ENCODE measurements at regions not wholly inside any gene's neighbourhood (a gene's known extent, or its start where the extent isn't known, plus 50 kb on each side); places are given as distances from the start of the nearest gene placed in this dataset.
"Not testable (repeated sequence)": the region's sequence is repeated elsewhere in the genome, so short reads cannot be mapped to it uniquely, and the experiment has no call there.

DNA sequence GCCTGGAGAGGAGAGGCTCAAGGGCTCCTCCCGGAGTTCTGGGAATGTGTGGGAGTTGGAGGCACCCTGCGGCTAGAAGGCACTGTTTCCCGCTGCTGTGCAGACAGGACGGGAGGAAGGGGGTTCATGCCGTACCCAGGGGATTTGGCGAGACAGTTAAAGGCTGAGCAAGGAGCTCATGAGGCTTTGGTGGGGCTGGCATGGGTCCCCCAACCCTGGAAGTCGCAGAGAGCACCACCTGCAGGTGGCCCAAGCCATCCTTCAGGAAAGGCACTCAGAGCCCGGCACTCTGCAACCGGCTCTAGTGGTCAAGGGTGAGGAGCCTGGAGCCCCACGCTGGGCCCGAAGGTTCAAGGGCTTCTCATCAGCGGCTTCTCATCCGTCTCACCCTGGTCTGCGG is 138.2 kb downstream of the NPIPB11 start:
- H3K9me3 Mint-ChIP-seq; H3K4me3 ChIP-seq (replicated peaks in 1 of 3; ENCODE audit: low read depth in 2 of 3, low read length in 3 of 3); H3K27me3 ChIP-seq (ENCODE audit: control insufficient read depth in 2 of 2, insufficient read depth in 2 of 2, low read length in 2 of 2); H3K4me3 Mint-ChIP-seq; H3K9me3 ChIP-seq (replicated peaks in 1 of 2; ENCODE audit: control insufficient read depth in 1 of 2, insufficient read depth in 1 of 2, low read length in 2 of 2); H3K27ac ChIP-seq (ENCODE audit: low read depth in 1 of 2, low read length in 2 of 2); H3K4me2 ChIP-seq (replicated peaks; ENCODE audit: extremely low read depth, low read length, poor library complexity, severe bottlenecking); H4K20me1 ChIP-seq (ENCODE audit: insufficient read depth, low read length); intact Hi-C loops (cut with micrococcal nuclease); H3K9ac ChIP-seq (ENCODE audit: insufficient read depth, low read length, poor library complexity, severe bottlenecking); H3K4me1 ChIP-seq (ENCODE audit: control insufficient read depth in 1 of 2, insufficient read depth in 2 of 2, low read length in 2 of 2); DNase-seq; H2AFZ ChIP-seq (ENCODE audit: insufficient read depth, low read depth, low read length, poor library complexity, severe bottlenecking); H3K79me2 ChIP-seq (ENCODE audit: insufficient read depth, low read length); H3K27me3 Mint-ChIP-seq (ENCODE audit: low read depth in 3 of 3); H3K36me3 ChIP-seq (replicated peaks in 1 of 2; ENCODE audit: control insufficient read depth in 1 of 2, insufficient read depth in 2 of 2, low read length in 2 of 2): not testable (repeated sequence)
- peaks cover 26% of the 10 kb centered on the region for H3K4me1 Mint-ChIP-seq
- peak overlapping the region in 2 of 7 donors; percentile 26 for H3K27ac Mint-ChIP-seq
- WGBS (ENCODE audit: insufficient coverage): over 99% methylated on average over 12 of the region's 14 CpGs
- H3K36me3 Mint-ChIP-seq: peaks cover 8 to 14% of the 10 kb centered on the region in 2 donors

- H2AFZ ChIP-seq (ENCODE audit: insufficient read depth, low read depth, low read length, poor library complexity, severe bottlenecking); H3K4me1 ChIP-seq (ENCODE audit: control insufficient read depth in 1 of 2, insufficient read depth in 2 of 2, low read length in 2 of 2); H3K79me2 ChIP-seq (ENCODE audit: insufficient read depth, low read length); H3K9me3 ChIP-seq (replicated peaks in 1 of 2; ENCODE audit: control insufficient read depth in 1 of 2, insufficient read depth in 1 of 2, low read length in 2 of 2); H3K4me3 ChIP-seq (replicated peaks in 1 of 3; ENCODE audit: low read depth in 2 of 3, low read length in 3 of 3); DNase-seq; H3K27me3 ChIP-seq (ENCODE audit: control insufficient read depth in 2 of 2, insufficient read depth in 2 of 2, low read length in 2 of 2); intact Hi-C loops (cut with micrococcal nuclease); H4K20me1 ChIP-seq (ENCODE audit: insufficient read depth, low read length); H3K9me3 Mint-ChIP-seq; H3K27me3 Mint-ChIP-seq (ENCODE audit: low read depth in 3 of 3); H3K36me3 ChIP-seq (replicated peaks in 1 of 2; ENCODE audit: control insufficient read depth in 1 of 2, insufficient read depth in 2 of 2, low read length in 2 of 2); H3K27ac ChIP-seq (ENCODE audit: low read depth in 1 of 2, low read length in 2 of 2); H3K4me2 ChIP-seq (replicated peaks; ENCODE audit: extremely low read depth, low read length, poor library complexity, severe bottlenecking); H3K4me3 Mint-ChIP-seq; H3K9ac ChIP-seq (ENCODE audit: insufficient read depth, low read length, poor library complexity, severe bottlenecking): not testable (repeated sequence)
- Mint-ChIP-seq H3K4me1 (peaks cover 26% of the 10 kb centered on the region), H3K36me3 (peaks cover 8 to 14% of the 10 kb centered on the region in 2 donors), H3K27ac (peak overlapping the region in 4 of 7 donors; percentile 26 to 73 (median 50))
- 100% methylated on average over 1 of the region's 6 CpGs for WGBS (ENCODE audit: insufficient coverage)
Observed at GRCh38 chr16:29267891-29268290, 138.6 kb downstream of the NPIPB11 start.

- H3K9ac ChIP-seq (ENCODE audit: insufficient read depth, low read length, poor library complexity, severe bottlenecking); H3K4me1 ChIP-seq (ENCODE audit: control insufficient read depth in 1 of 2, insufficient read depth in 2 of 2, low read length in 2 of 2); H3K4me3 ChIP-seq (replicated peaks in 1 of 3; ENCODE audit: low read depth in 2 of 3, low read length in 3 of 3); H2AFZ ChIP-seq (ENCODE audit: insufficient read depth, low read depth, low read length, poor library complexity, severe bottlenecking); DNase-seq; H3K27me3 Mint-ChIP-seq (ENCODE audit: low read depth in 3 of 3); H4K20me1 ChIP-seq (ENCODE audit: insufficient read depth, low read length); H3K9me3 ChIP-seq (replicated peaks in 1 of 2; ENCODE audit: control insufficient read depth in 1 of 2, insufficient read depth in 1 of 2, low read length in 2 of 2); H3K9me3 Mint-ChIP-seq; H3K79me2 ChIP-seq (ENCODE audit: insufficient read depth, low read length); H3K4me3 Mint-ChIP-seq; intact Hi-C loops (cut with micrococcal nuclease); H3K4me2 ChIP-seq (replicated peaks; ENCODE audit: extremely low read depth, low read length, poor library complexity, severe bottlenecking); H3K27me3 ChIP-seq (ENCODE audit: control insufficient read depth in 2 of 2, insufficient read depth in 2 of 2, low read length in 2 of 2); H3K27ac ChIP-seq (ENCODE audit: low read depth in 1 of 2, low read length in 2 of 2); H3K36me3 ChIP-seq (replicated peaks in 1 of 2; ENCODE audit: control insufficient read depth in 1 of 2, insufficient read depth in 2 of 2, low read length in 2 of 2): not testable (repeated sequence)
- Mint-ChIP-seq H3K4me1 (peaks cover 26% of the 10 kb centered on the region), H3K27ac (peak overlapping the region in 5 of 7 donors; percentile 69 to 81 (median 73)), H3K36me3 (peaks cover 15 to 18% of the 10 kb centered on the region in 2 donors)
- 100% methylated on average over 10 of the region's 16 CpGs for WGBS (ENCODE audit: insufficient coverage)
Observed at GRCh38 chr16:29267055-29267619, 139.4 kb downstream of the NPIPB11 start.

DNA sequence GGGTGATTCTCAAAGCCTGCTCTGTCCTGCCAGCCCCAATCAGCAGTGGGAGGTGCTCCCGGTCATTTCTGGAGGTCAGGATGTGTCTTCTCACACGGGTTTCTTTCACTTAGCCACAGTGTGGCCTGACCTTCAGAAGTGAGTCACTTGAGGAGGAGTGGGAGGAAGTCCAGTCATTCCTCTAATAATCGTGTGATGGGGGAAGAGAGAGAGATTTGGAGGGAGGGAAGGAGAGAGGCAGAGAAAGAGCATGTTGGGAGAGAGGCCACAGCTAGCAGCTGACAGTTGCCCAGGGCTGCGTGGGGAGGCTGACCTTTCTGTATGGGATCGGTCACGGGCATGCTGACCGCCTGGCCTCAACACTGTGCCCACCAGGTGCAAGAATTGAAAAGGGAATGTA is 139.9 kb downstream of the NPIPB11 start:
- H3K9me3 Mint-ChIP-seq; H3K4me3 ChIP-seq (replicated peaks in 1 of 3; ENCODE audit: low read depth in 2 of 3, low read length in 3 of 3); H3K27ac ChIP-seq (ENCODE audit: low read depth in 1 of 2, low read length in 2 of 2); H3K4me1 ChIP-seq (ENCODE audit: control insufficient read depth in 1 of 2, insufficient read depth in 2 of 2, low read length in 2 of 2); H3K79me2 ChIP-seq (ENCODE audit: insufficient read depth, low read length); H4K20me1 ChIP-seq (ENCODE audit: insufficient read depth, low read length); H2AFZ ChIP-seq (ENCODE audit: insufficient read depth, low read depth, low read length, poor library complexity, severe bottlenecking); H3K4me3 Mint-ChIP-seq; intact Hi-C loops (cut with micrococcal nuclease); H3K9me3 ChIP-seq (replicated peaks in 1 of 2; ENCODE audit: control insufficient read depth in 1 of 2, insufficient read depth in 1 of 2, low read length in 2 of 2); H3K4me2 ChIP-seq (replicated peaks; ENCODE audit: extremely low read depth, low read length, poor library complexity, severe bottlenecking); H3K27me3 ChIP-seq (ENCODE audit: control insufficient read depth in 2 of 2, insufficient read depth in 2 of 2, low read length in 2 of 2); H3K27me3 Mint-ChIP-seq (ENCODE audit: low read depth in 3 of 3); H3K9ac ChIP-seq (ENCODE audit: insufficient read depth, low read length, poor library complexity, severe bottlenecking); H3K36me3 ChIP-seq (replicated peaks in 1 of 2; ENCODE audit: control insufficient read depth in 1 of 2, insufficient read depth in 2 of 2, low read length in 2 of 2): not testable (repeated sequence)
- H3K4me1 Mint-ChIP-seq: peaks cover 26% of the 10 kb centered on the region
- H3K36me3 Mint-ChIP-seq: peaks cover 15 to 18% of the 10 kb centered on the region in 2 donors
- no CpG with 5 or more reads among the region's 7 CpGs for WGBS (ENCODE audit: insufficient coverage)
- peak; percentile 37 to 73 (median 56) for DNase-seq
- H3K27ac Mint-ChIP-seq: peak overlapping the region in 6 of 7 donors; percentile 68 to 81 (median 76)
